Common myeloid progenitor, CD34-positive (primary cell): ENCODE measurements at regions not wholly inside any gene's neighbourhood (a gene's known extent, or its start where the extent isn't known, plus 50 kb on each side); places are given as distances from the start of the nearest gene placed in this dataset.

ENCODE experiments used
- CTCF ChIA-PET: fragments of 350-600 bp; sonication (Branson Sonifier 250); formaldehyde crosslinking; loops from one replicate; lab custom pipeline; 2021; ENCODE audit warnings: antibody characterized with exemption; lab: Charles Lee
- POLR2A ChIA-PET: fragments of 350-600 bp; sonication (Branson Sonifier 250); formaldehyde crosslinking; loops from one replicate; lab custom pipeline; 2021; ENCODE audit warnings: antibody characterized with exemption; lab: Charles Lee
- DNase-seq, 3 donors: peaks; one replicate each; pipeline versions ENCODE4 v3.0.0 to v3.0.0-alpha.2; 2013
- H3K27ac ChIP-seq, 2 experiments: 1 replicate in 1 of 2; 2 replicates in 1 of 2; pipeline ENCODE4 v1.7.0; 2013; ENCODE audit warnings: inconsistent platforms in 2 of 2, low read length in 2 of 2, mild to moderate bottlenecking in 2 of 2, low read depth in 1 of 2, moderate library complexity in 1 of 2; ENCODE audit not compliant: severe bottlenecking in 2 of 2, insufficient read depth in 1 of 2, poor library complexity in 1 of 2
- H3K27me3 ChIP-seq, 5 experiments: replicated peaks in 2 of 5; 1 replicate in 3 of 5; 2 replicates in 2 of 5; pipeline versions ENCODE4 v1.6.1 to v1.7.0; 2013; ENCODE audit warnings: low read length in 4 of 5, mild to moderate bottlenecking in 2 of 5, moderate library complexity in 2 of 5, inconsistent platforms in 1 of 5; ENCODE audit not compliant: insufficient read depth in 5 of 5, control insufficient read depth in 4 of 5
- H3K36me3 ChIP-seq, 4 experiments: 1 replicate in 2 of 4; 2 replicates in 2 of 4; pipeline versions ENCODE4 v1.6.1 to v1.7.0; 2013; ENCODE audit warnings: low read length in 3 of 4, control low read depth in 1 of 4, mild to moderate bottlenecking in 1 of 4; ENCODE audit not compliant: control insufficient read depth in 4 of 4, insufficient read depth in 4 of 4
- H3K4me1 ChIP-seq, 4 experiments: 1 replicate in 3 of 4; 2 replicates in 1 of 4; pipeline versions ENCODE4 v1.6.1 to v1.7.1; 2013; ENCODE audit warnings: low read length in 3 of 4, mild to moderate bottlenecking in 3 of 4, control low read depth in 1 of 4, inconsistent platforms in 1 of 4, moderate library complexity in 1 of 4; ENCODE audit not compliant: control insufficient read depth in 4 of 4, insufficient read depth in 4 of 4; ENCODE audit errors: control extremely low read depth in 1 of 4
- H3K4me3 ChIP-seq, 7 experiments: 1 replicate in 4 of 7; 2 replicates in 3 of 7; pipeline versions ENCODE4 v1.5.1 to v1.7.0; 2013; ENCODE audit warnings: mild to moderate bottlenecking in 7 of 7, low read length in 6 of 7, moderate library complexity in 6 of 7, inconsistent platforms in 2 of 7, low read depth in 2 of 7, control low read depth in 1 of 7; ENCODE audit not compliant: insufficient read depth in 4 of 7, control insufficient read depth in 1 of 7; ENCODE audit errors: extremely low read depth in 1 of 7
- H3K9me3 ChIP-seq, 5 experiments: 1 replicate in 4 of 5; 2 replicates in 1 of 5; pipeline versions ENCODE4 v1.6.1 to v1.7.1; 2013; ENCODE audit warnings: low read length in 4 of 5, mild to moderate bottlenecking in 2 of 5, inconsistent platforms in 1 of 5, low read depth in 1 of 5, moderate library complexity in 1 of 5; ENCODE audit not compliant: control insufficient read depth in 4 of 5, insufficient read depth in 2 of 5; ENCODE audit errors: control extremely low read depth in 1 of 5
- WGBS: methylation state at CpG from one replicate; pipeline ENCODE4 v1.1.5; 2013; ENCODE audit not compliant: insufficient coverage; 5-methylcytosine and 5-hydroxymethylcytosine counted together

DNA sequence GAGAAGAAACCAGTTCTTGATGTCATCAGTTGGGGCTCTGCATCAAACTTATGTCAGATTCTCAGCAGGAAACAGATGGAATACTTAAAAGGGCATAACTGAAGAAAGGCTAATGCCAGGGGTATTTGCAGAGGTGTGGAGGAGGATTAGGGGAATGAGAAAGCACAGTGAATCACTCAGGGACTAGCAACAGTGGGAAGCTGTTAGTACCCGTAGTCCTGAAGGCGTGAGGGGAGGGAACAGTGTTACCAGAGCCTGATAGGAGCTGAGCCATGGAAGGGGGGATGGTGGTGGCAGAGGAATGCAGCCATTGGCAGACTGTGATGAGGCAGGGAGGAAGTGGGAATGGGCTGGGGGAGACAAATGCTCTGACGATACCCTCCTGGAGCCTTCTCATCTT, 162.3 kb downstream of the UTP18 start:
- Histone ChIP-seq H3K27ac (no peak overlapping the region), H3K9me3 (no peaks in the 10 kb centered on the region), H3K4me1 (peaks cover 0 to 6% (median 2%) of the 10 kb centered on the region in 4 experiments), H3K27me3 (peaks cover 0 to 11% (median 4%) of the 10 kb centered on the region in 5 experiments), H3K4me3 (no peak overlapping the region), H3K36me3 (no peaks in the 10 kb centered on the region)
- POLR2A ChIA-PET = no interaction called here
- CTCF ChIA-PET = no interaction called here
- no peak for DNase-seq
- WGBS = 90% methylated on average over 3 of the region's 3 CpGs

DNA sequence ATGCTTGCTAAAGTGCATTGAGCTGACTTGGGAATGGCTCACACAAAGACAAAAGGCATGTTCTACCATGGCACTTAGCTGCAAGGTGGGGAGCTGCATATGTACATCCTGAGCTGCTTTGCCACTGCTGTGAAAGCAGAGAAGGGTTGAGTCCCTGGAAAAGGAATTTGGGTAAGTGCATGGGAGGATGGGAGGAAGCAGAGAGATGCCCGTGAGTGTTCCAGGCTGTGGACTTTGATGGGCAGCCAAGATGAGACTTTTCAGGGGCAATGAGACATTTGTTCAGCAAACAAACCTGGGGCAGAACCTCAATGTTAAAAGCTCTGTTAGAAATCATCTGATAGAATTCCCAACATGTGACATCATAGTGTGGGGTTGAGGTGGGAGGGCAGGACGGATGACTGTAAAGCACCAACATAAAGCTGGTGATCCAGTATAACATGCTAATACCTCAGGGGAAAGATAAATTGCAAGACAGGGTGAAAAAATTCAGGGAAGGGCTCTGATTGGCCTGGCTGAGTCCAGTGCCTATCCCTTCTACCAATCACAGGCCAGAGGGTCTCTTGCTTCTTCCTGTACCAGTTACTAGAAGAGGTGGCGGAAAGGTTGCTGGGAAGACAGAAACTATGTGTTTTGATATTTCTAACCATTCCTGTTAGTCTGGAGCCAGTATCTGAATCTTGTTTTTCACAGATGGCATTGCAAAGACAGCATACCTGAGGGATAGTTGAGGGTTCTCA, 163.2 kb downstream of the UTP18 start:
- POLR2A ChIA-PET = no interaction called here
- no peaks in the 10 kb centered on the region for H3K36me3 ChIP-seq

DNA sequence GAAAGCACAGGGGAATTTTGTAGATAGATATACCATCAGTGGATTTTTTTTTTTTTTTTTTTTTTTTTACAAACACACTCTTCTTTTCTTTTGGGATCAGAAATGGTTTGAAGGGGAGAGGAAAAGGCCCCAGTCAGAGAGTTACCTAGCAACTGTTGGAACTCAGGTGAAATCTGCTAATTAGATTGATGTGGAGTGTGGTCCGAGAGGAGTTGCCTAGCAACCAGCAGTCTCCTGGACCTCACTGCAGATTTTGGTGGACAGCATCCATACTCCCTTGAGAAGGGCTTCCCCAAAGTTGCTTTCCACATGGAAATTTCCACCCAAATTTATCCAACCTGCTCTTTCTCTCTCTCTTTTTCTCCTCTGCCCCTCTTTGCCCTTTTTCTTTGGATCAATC, 165.4 kb downstream of the UTP18 start:
- Histone ChIP-seq H3K36me3 (no peaks in the 10 kb centered on the region), H3K27me3 (peaks cover 0 to 5% (median 0%) of the 10 kb centered on the region in 5 experiments), H3K4me3 (no peak overlapping the region), H3K9me3 (peaks cover 0 to 3% (median 0%) of the 10 kb centered on the region in 5 experiments), H3K27ac (no peak overlapping the region), H3K4me1 (peaks cover 0 to 10% (median 8%) of the 10 kb centered on the region in 4 experiments)
- no peak for DNase-seq
- WGBS = 100% methylated on average over 1 of the region's 1 CpG
- ChIA-PET CTCF (no interaction called here), POLR2A (no interaction called here)

More for the DNA sequence above, 163.2 kb downstream of the UTP18 start:
- 100% methylated on average over 2 of the region's 3 CpGs for WGBS
- no peaks in the 10 kb centered on the region for H3K9me3 ChIP-seq
- DNase-seq = no peak
- H3K4me3 ChIP-seq = no peak overlapping the region
- peaks cover 0 to 7% (median 0%) of the 10 kb centered on the region in 5 experiments for H3K27me3 ChIP-seq
- CTCF ChIA-PET = no interaction called here
- H3K27ac ChIP-seq = no peak overlapping the region
- peaks cover 0 to 10% (median 8%) of the 10 kb centered on the region in 4 experiments for H3K4me1 ChIP-seq

DNA sequence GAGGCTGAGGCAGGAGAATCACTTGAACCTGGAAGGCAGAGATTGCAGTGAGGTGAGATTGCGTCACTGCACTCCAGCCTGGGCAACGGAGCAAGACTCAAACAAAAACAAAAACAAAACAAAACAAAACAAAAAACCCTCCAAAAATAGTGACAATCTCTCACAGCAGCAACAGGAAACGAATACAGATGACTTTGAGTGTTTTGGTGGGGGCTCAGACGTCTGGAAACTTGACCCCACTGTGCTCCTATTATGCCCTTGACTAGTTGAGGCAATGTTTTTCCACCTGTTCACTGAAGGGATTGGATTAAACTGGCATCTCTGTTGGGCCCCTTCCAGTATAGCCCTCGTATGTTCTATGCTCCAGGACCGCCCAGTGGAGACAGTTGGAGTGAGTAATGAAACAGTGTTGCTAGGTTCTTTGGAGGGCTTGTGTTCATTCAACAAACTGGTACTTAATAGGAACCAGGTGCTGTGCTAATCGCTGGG, 167.0 kb downstream of the UTP18 start:
- WGBS = 53% methylated on average over 5 of the region's 7 CpGs
- no peak overlapping the region for H3K4me3 ChIP-seq
- H3K27ac ChIP-seq = no peak overlapping the region
- H3K27me3 ChIP-seq = peaks cover 0 to 5% (median 0%) of the 10 kb centered on the region in 5 experiments
- ChIA-PET CTCF (no interaction called here), POLR2A (no interaction called here)
- peaks cover 0 to 10% (median 8%) of the 10 kb centered on the region in 4 experiments for H3K4me1 ChIP-seq
- peak in 1 of 3 donors; percentile 20 for DNase-seq
- H3K9me3 ChIP-seq = peaks cover 0 to 3% (median 0%) of the 10 kb centered on the region in 5 experiments
- H3K36me3 ChIP-seq = no peaks in the 10 kb centered on the region

DNA sequence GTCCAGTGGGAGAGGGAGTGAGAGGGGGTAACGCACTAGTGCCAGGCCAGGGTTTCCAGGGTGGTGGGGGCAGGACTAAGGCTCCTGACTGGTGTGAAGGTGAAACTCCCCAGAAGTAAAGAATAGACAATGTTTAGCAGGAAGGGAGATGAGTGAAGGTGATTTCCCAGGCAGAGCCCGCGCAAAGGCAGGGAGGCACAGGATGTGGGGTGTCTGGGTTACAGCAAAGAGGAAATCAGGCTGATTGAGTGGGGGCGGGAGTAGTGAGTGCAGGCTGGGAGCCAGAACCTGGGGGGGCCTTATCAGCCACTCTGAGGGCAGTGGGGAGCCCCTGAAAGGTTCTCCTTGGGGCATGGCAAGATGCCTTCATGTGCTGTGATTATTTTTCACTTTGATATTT, 167.5 kb downstream of the UTP18 start:
- peak in 2 of 3 donors; percentile 38 to 46 for DNase-seq
- Histone ChIP-seq H3K9me3 (peaks cover 0 to 3% (median 0%) of the 10 kb centered on the region in 5 experiments), H3K4me3 (no peak overlapping the region), H3K4me1 (peaks cover 0 to 10% (median 8%) of the 10 kb centered on the region in 4 experiments), H3K27ac (no peak overlapping the region), H3K27me3 (peaks cover 0 to 4% (median 0%) of the 10 kb centered on the region in 5 experiments), H3K36me3 (no peaks in the 10 kb centered on the region)
- WGBS = 10% methylated on average over 4 of the region's 4 CpGs
- ChIA-PET CTCF (no interaction called here), POLR2A (no interaction called here)

DNA sequence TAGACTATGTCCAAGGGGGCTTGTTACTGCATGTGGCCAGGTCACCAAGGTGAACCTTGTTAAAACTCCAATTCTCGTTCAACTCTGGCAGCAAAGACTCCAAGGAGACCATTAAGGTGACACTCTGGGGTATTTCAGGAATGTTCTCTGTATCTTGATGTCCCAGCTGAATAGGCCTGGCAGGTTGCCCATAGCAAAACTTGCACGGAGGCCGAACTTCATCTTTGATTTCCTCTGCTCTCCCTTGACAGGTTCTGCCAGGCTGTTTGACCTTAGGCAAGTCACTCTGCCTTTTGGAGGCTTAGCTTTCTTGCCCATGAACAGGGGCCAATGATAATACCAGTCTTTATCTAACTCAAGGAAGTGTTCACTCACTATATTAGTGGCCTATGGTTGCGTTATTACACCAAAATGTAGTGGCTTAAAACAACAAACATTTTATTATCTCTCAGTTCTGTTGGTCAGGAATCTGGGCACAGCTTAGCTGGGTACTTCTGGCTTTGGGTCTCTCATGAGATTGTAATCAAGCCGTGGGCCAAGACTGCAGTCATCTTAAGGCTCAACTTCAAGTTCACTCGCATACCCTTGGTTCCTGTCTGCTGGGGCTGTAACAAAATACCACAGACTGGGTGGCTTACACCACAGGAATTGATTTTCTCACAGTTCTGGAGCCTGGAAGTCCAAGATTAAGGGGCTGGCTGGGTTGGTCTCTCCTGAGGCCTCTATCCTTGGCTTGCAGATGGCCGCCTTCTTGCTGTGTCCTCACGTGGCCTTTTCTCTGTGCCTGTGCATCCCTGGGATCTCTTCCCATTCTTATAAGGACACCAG, 168.5 kb downstream of the UTP18 start:
- peak in 2 of 3 donors; percentile 27 to 45 for DNase-seq
- Histone ChIP-seq H3K27ac (no peak overlapping the region), H3K27me3 (no peaks in the 10 kb centered on the region), H3K4me1 (peaks cover 0 to 10% (median 8%) of the 10 kb centered on the region in 4 experiments), H3K36me3 (no peaks in the 10 kb centered on the region), H3K4me3 (no peak overlapping the region), H3K9me3 (peaks cover 0 to 3% (median 0%) of the 10 kb centered on the region in 5 experiments)
- 88% methylated on average over 7 of the region's 8 CpGs for WGBS
- POLR2A ChIA-PET = no interaction called here
- CTCF ChIA-PET = no interaction called here
